ENCODE measurements at regions not wholly inside any gene's neighbourhood (a gene's known extent, or its start where the extent isn't known, plus 50 kb on each side); places are given as distances from the start of the nearest gene placed in this dataset.
"Not testable (repeated sequence)": the region's sequence is repeated elsewhere in the genome, so short reads cannot be mapped to it uniquely, and the experiment has no call there.

GRCh38 chr14:101631199-101631598, 69.9 kb downstream of the DIO3 start:
- H3K9me3 ChIP-seq (ENCODE audit: control insufficient read depth, insufficient read depth, low read depth, low read length): no peaks in the 10 kb centered on the region
- no peaks in the 10 kb centered on the region for H3K36me3 ChIP-seq (ENCODE audit: control insufficient read depth in 2 of 2, insufficient read depth in 1 of 2, low read length in 2 of 2)
- ChIA-PET CTCF (interaction anchor here (0.7 to 1.5 kb wide), 5 partner anchors 19 to 1246 kb away, joined by 3 to 9 read pairs (median 3); no protein-coding TSS in a partner anchor), POLR2A (no interaction called here)
- H3K4me3 ChIP-seq (ENCODE audit: low read depth, low read length): no peak overlapping the region
- TF ChIP-seq ZNF664 (tag by site-specific recombination; IDR thresholded peaks at IDR 0.05) (peak; percentile 69), REPIN1 (tag by site-specific recombination; IDR thresholded peaks at IDR 0.05; ENCODE audit: low read depth) (no peak)
- no peak overlapping the region for H3K27ac ChIP-seq (ENCODE audit: extremely low read depth, low read depth, low read length)
- no peaks in the 10 kb centered on the region for H3K4me1 ChIP-seq (ENCODE audit: control insufficient read depth, insufficient read depth, low read length)

- H3K9me3 ChIP-seq (ENCODE audit: control insufficient read depth, insufficient read depth, low read depth, low read length); POLR2A ChIA-PET; H3K27ac ChIP-seq (ENCODE audit: extremely low read depth, low read depth, low read length); H3K4me3 ChIP-seq (ENCODE audit: low read depth, low read length); H3K36me3 ChIP-seq (ENCODE audit: control insufficient read depth in 2 of 2, insufficient read depth in 1 of 2, low read length in 2 of 2); H3K4me1 ChIP-seq (ENCODE audit: control insufficient read depth, insufficient read depth, low read length): not testable (repeated sequence)
- CTCF ChIA-PET: interaction anchor here (0.9 to 1.0 kb wide), 2 partner anchors 19 to 511 kb away, joined by 3 read pairs; no protein-coding TSS in a partner anchor
Measured at GRCh38 chr14:101631970-101632369, 70.7 kb downstream of the DIO3 start.

GRCh38 chr14:101632520-101632919, 71.2 kb downstream of the DIO3 start:
- Histone ChIP-seq H3K4me3 (ENCODE audit: low read depth, low read length) (no peak overlapping the region), H3K27ac (ENCODE audit: extremely low read depth, low read depth, low read length) (no peak overlapping the region), H3K4me1 (ENCODE audit: control insufficient read depth, insufficient read depth, low read length) (no peaks in the 10 kb centered on the region), H3K9me3 (ENCODE audit: control insufficient read depth, insufficient read depth, low read depth, low read length) (no peaks in the 10 kb centered on the region), H3K36me3 (ENCODE audit: control insufficient read depth in 2 of 2, insufficient read depth in 1 of 2, low read length in 2 of 2) (no peaks in the 10 kb centered on the region)
- ChIA-PET POLR2A (no interaction called here), CTCF (interaction anchor here (1.0 kb wide), 1 partner anchor 20 kb away, joined by 3 read pairs; no protein-coding TSS in a partner anchor)
- TF ChIP-seq ZNF426 (tag by site-specific recombination; IDR thresholded peaks at IDR 0.05) (no peak), SALL2 (tag by site-specific recombination; IDR thresholded peaks at IDR 0.05; ENCODE audit: borderline replicate concordance) (no peak), ELK4 (IDR thresholded peaks at IDR 0.05; ENCODE audit: borderline replicate concordance, low read depth, low read length) (no peak), EGR2 (tag by site-specific recombination; IDR thresholded peaks at IDR 0.05; ENCODE audit: low read depth) (no peak), ZNF146 (tag by site-specific recombination; IDR thresholded peaks at IDR 0.05) (no peak), ZNF148 (tag by site-specific recombination; IDR thresholded peaks at IDR 0.05; ENCODE audit: borderline replicate concordance) (no peak), ZNF266 (tag by site-specific recombination; IDR thresholded peaks at IDR 0.05; ENCODE audit: low read depth) (no peak)

GRCh38 chr14:101633276-101633675, 72.0 kb downstream of the DIO3 start:
- no peak overlapping the region for H3K27ac ChIP-seq (ENCODE audit: extremely low read depth, low read depth, low read length)
- CTCF ChIA-PET: no interaction called here
- H3K36me3 ChIP-seq (ENCODE audit: control insufficient read depth in 2 of 2, insufficient read depth in 1 of 2, low read length in 2 of 2): no peaks in the 10 kb centered on the region
- no peaks in the 10 kb centered on the region for H3K4me1 ChIP-seq (ENCODE audit: control insufficient read depth, insufficient read depth, low read length)
- no peaks in the 10 kb centered on the region for H3K9me3 ChIP-seq (ENCODE audit: control insufficient read depth, insufficient read depth, low read depth, low read length)
- no peak overlapping the region for H3K4me3 ChIP-seq (ENCODE audit: low read depth, low read length)
- POLR2A ChIA-PET: no interaction called here
- TF ChIP-seq PRDM4 (tag by site-specific recombination; IDR thresholded peaks at IDR 0.05): no peak
- TF ChIP-seq ZNF488 (tag by site-specific recombination; IDR thresholded peaks at IDR 0.05): no peak
- no peak for TF ChIP-seq ZNF146 (tag by site-specific recombination; IDR thresholded peaks at IDR 0.05)
- no peak for TF ChIP-seq ZNF132 (tag by site-specific recombination; IDR thresholded peaks at IDR 0.05; ENCODE audit: borderline replicate concordance)
- no peak for TF ChIP-seq ZBTB21 (tag by site-specific recombination; IDR thresholded peaks at IDR 0.05)
- no peak for TF ChIP-seq PRDM6 (tag by site-specific recombination; IDR thresholded peaks at IDR 0.05)
- TF ChIP-seq ZNF292 (tag by site-specific recombination; IDR thresholded peaks at IDR 0.05; ENCODE audit: borderline replicate concordance, low read depth): no peak
- TF ChIP-seq KLF17 (tag by site-specific recombination; IDR thresholded peaks at IDR 0.05): no peak
- no peak for TF ChIP-seq ZNF175 (tag by site-specific recombination; IDR thresholded peaks at IDR 0.05)
